Sigmoid colon (tissue), 6 donors: ENCODE measurements at regions not wholly inside any gene's neighbourhood (a gene's known extent, or its start where the extent isn't known, plus 50 kb on each side); places are given as distances from the start of the nearest gene placed in this dataset.

Source experiments
- DNase-seq: peaks from one replicate; pipeline ENCODE4 v3.0.0-alpha.2; 2019
- H3K27ac ChIP-seq, 4 donors: fragments of 200-600 bp; sonication (generic); one replicate each; pipeline ENCODE4 v1.5.1; 2016 to 2019; ENCODE audit warnings: mild to moderate bottlenecking in 1 of 4
- H3K27me3 ChIP-seq, 3 donors: fragments of 200-600 bp; sonication (generic); one replicate each; pipeline ENCODE4 v1.5.1; 2019; ENCODE audit warnings: mild to moderate bottlenecking in 1 of 3
- H3K36me3 ChIP-seq, 4 donors: fragments of 200-600 bp; sonication (generic); one replicate each; pipeline ENCODE4 v1.5.1; 2016 to 2019
- H3K4me1 ChIP-seq, 4 donors: fragments of 200-600 bp; sonication (generic); one replicate each; pipeline ENCODE4 v1.5.1; 2017 to 2019
- H3K4me3 ChIP-seq, 4 donors: fragments of 200-600 bp; sonication (generic); one replicate each; pipeline ENCODE4 v1.5.1; 2017 to 2019; ENCODE audit warnings: mild to moderate bottlenecking in 2 of 4, moderate library complexity in 1 of 4
- H3K9me3 ChIP-seq, 4 donors: fragments of 200-600 bp in 3 of 4; sonication (generic) in 3 of 4; one replicate each; pipeline versions ENCODE4 v1.5.1 to v1.6.1; 2013 to 2019
- EP300 ChIP-seq, 4 donors: sonication (generic); formaldehyde crosslinking; IDR thresholded peaks; one replicate each; pipeline ENCODE4 v1.6.1; 2017; ENCODE audit warnings: antibody characterized with exemption in 4 of 4
- POLR2A ChIP-seq, 2 donors: fragments of 450-650 bp; IDR thresholded peaks; one replicate each; pipeline ENCODE4 v1.6.1; 2016; ENCODE audit warnings: antibody characterized with exemption in 2 of 2, mild to moderate bottlenecking in 2 of 2, moderate library complexity in 2 of 2
- POLR2AphosphoS5 ChIP-seq, 4 donors: sonication (generic); formaldehyde crosslinking; IDR thresholded peaks; one replicate each; pipeline ENCODE4 v1.6.1; 2017; ENCODE audit warnings: antibody characterized with exemption in 4 of 4
- WGBS, 2 donors: extraction: QIAGEN DNeasy Blood & Tissue Kit; methylation state at CpG; one replicate each; pipeline ENCODE4 v1.1.7; 2013; 5-methylcytosine and 5-hydroxymethylcytosine counted together
- intact Hi-C: fragments of 100-400 bp; cut with DNase I; formaldehyde crosslinking; loops from one replicate; pipeline ENCODE4 v1.15.1; 2023
- TF ChIP-seq, protein P1 (sequence below), 4 experiments: fragments of 450-650 bp in 3 of 4; fragments of 200-600 bp in 1 of 4; IDR thresholded peaks; one replicate each; pipeline ENCODE4 v1.5.1; 2016 to 2019; ENCODE audit warnings: antibody characterized with exemption in 4 of 4, mild to moderate bottlenecking in 3 of 4, moderate library complexity in 2 of 4
- donor health status: healthy with polysubstance abuse.
- donor health status: healthy.

DNA sequence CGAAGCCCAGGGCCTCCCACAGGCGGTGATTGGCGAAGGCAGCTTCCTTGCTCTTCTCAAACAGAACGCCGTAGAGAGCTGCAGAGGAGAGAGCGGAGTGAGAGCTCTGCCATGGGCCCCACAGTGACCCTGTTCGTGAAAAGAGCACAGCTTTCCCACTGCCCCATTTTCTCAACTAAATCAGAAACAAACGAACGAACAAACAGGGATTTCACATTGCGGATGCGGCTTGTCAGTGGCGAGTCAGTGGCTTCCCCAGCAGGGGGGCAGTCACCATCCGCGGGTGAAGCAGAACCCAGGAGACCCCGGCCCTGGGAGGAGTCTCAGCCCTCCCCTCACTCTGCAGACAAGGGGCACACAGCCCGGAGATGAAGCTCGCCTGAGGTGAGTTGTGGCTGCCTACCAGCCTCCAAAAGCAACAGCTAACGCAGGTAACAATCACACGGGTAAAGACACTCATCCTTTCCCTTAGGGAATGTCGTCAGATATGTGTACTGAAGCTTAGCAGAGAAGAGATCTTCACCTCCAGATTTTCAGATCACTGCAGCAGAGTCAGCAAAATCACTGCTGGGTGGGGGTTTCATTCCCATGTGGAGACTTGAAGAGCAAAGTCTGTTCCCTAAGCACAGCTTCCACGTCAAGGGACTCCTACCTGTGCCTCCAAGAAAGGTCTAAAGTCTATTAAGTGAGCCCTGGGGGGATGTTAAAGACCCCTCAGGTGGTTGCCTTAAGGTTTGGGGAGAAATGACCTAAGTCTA is 51.2 kb upstream of the GPR31 start:
- H3K9me3 ChIP-seq = no peaks in the 10 kb centered on the region
- no peaks in the 10 kb centered on the region for H3K36me3 ChIP-seq
- no peaks in the 10 kb centered on the region for H3K27me3 ChIP-seq
- H3K4me1 ChIP-seq = peaks cover 0 to 10% (median 0%) of the 10 kb centered on the region in 4 donors
- DNase-seq = no peak
- intact Hi-C loops = no loop called here
- no peak overlapping the region for H3K4me3 ChIP-seq
- H3K27ac ChIP-seq = no peak overlapping the region
- WGBS, 2 donors = 80 to 85% methylated on average over 21 of the region's 21 CpGs
- TF ChIP-seq EP300 (IDR thresholded peaks at IDR 0.05) (no peak), POLR2AphosphoS5 (IDR thresholded peaks at IDR 0.05) (no peak), POLR2A (IDR thresholded peaks at IDR 0.05) (no peak)
- TF ChIP-seq, protein P1, sequence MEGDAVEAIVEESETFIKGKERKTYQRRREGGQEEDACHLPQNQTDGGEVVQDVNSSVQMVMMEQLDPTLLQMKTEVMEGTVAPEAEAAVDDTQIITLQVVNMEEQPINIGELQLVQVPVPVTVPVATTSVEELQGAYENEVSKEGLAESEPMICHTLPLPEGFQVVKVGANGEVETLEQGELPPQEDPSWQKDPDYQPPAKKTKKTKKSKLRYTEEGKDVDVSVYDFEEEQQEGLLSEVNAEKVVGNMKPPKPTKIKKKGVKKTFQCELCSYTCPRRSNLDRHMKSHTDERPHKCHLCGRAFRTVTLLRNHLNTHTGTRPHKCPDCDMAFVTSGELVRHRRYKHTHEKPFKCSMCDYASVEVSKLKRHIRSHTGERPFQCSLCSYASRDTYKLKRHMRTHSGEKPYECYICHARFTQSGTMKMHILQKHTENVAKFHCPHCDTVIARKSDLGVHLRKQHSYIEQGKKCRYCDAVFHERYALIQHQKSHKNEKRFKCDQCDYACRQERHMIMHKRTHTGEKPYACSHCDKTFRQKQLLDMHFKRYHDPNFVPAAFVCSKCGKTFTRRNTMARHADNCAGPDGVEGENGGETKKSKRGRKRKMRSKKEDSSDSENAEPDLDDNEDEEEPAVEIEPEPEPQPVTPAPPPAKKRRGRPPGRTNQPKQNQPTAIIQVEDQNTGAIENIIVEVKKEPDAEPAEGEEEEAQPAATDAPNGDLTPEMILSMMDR (IDR thresholded peaks at IDR 0.05) = no peak

DNA sequence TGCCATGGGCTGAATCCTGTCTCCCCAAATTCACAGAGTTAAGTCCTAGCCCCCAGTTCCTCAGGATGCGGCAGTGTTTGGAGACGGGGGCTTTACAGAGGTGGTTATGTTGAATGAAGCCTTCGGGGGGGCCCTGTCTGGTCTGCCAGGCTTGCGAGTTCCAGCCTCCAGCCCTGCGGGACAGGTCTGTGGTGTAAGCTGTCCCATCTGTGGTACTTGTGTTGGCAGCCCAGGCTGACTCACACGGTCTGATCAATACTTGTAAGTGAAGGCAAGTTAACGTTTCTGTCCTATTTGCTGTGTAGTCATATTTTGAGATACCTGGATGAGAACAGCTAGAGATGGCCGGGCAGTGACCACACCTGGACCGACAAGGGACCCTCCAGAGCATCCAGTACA is 51.8 kb upstream of the GPR31 start:
- intact Hi-C loops = no loop called here
- TF ChIP-seq, protein P1 (IDR thresholded peaks at IDR 0.05) = no peak
- TF ChIP-seq POLR2AphosphoS5 (IDR thresholded peaks at IDR 0.05) (no peak), EP300 (IDR thresholded peaks at IDR 0.05) (no peak), POLR2A (IDR thresholded peaks at IDR 0.05) (no peak)
- WGBS, 2 donors = 84 to 89% methylated on average over 9 of the region's 9 CpGs

DNA sequence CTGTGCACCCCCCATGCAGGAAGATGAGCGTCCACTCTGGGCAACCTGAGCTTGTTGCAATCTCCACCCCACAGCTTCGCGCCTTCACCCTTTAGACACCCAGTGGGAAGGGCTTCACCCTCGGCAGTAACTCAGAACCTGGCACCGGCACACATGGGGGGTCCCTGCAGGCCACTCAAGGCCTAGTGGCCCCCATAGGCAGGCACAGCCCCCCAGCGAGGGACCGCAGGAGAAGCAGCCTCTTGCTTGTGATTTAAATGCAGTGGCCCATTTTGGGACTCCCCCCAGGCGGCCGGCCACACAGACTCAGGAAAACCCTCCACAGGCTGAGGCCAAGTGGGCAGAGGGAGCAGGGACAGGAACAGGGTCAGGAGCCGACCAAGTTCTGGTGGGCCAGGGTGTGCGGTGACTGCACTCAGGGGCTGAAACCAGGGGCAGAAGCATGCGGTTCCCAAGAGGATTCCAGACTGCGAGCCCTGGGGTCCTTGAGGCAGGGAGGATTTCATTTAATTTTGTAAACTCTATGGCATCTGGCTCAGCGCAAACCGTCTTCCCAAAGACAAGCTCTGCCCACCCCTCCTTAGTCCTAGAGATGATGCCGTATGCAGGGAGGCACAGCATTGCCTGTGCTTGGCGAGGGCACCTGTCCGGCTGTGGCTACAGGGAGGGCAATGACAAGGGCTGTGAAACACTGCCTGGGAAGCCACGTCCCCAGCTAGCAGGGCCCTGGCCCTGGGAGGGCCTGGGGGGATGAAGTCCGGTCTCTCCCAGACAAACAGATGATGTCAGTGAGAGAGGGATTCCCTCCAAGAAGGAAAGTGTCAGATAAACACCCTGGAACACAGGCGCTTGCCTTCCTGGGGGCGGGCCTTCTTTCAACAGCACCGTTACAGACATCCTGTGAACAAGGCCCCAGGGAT is 52.9 kb upstream of the GPR31 start:
- TF ChIP-seq, protein P1 (IDR thresholded peaks at IDR 0.05) = no peak
- TF ChIP-seq EP300 (IDR thresholded peaks at IDR 0.05) (no peak), POLR2A (IDR thresholded peaks at IDR 0.05) (no peak), POLR2AphosphoS5 (IDR thresholded peaks at IDR 0.05) (peak in 2 of 4 donors; percentile 10 to 14)
- peak overlapping the region in 2 of 4 donors; percentile 58 to 60 for H3K27ac ChIP-seq
- intact Hi-C loops = loop anchor here (5.0 kb wide), 1 partner anchor 142 kb away; no protein-coding TSS in a partner anchor
- WGBS, 2 donors = 70 to 78% methylated on average over 23 of the region's 23 CpGs
- H3K27me3 ChIP-seq = no peaks in the 10 kb centered on the region
- H3K9me3 ChIP-seq = no peaks in the 10 kb centered on the region
- no peaks in the 10 kb centered on the region for H3K36me3 ChIP-seq
- peaks cover 0 to 10% (median 0%) of the 10 kb centered on the region in 4 donors for H3K4me1 ChIP-seq
- DNase-seq = peak; percentile 81
- H3K4me3 ChIP-seq = no peak overlapping the region

More for the DNA sequence above, 51.8 kb upstream of the GPR31 start:
- DNase-seq = no peak
- Histone ChIP-seq H3K36me3 (no peaks in the 10 kb centered on the region), H3K27ac (no peak overlapping the region), H3K27me3 (no peaks in the 10 kb centered on the region), H3K4me1 (peaks cover 0 to 10% (median 0%) of the 10 kb centered on the region in 4 donors), H3K9me3 (no peaks in the 10 kb centered on the region), H3K4me3 (no peak overlapping the region)

DNA sequence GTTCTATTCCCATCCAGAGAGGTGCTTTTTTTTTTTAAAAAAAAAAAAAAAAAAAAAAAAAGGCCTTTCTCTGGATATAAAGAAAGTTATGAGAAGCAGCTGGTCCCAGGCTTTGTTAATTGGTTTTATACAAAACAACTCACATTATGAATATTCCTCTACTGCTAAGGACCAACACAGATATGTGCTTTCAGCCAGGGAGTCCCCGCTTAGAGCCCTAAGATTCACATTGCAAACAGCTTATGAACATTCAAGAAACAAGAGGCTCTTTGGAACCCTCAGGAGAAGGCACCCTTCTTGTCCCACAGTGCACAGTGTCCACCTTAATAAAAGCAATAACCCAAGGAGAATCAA is 53.5 kb upstream of the GPR31 start:
- no peaks in the 10 kb centered on the region for H3K9me3 ChIP-seq
- H3K27ac ChIP-seq = peak overlapping the region in 2 of 4 donors; percentile 58 to 60
- peaks cover 0 to 10% (median 0%) of the 10 kb centered on the region in 4 donors for H3K4me1 ChIP-seq
- no peaks in the 10 kb centered on the region for H3K36me3 ChIP-seq
- no peaks in the 10 kb centered on the region for H3K27me3 ChIP-seq
- 92 to 94% methylated on average over 1 of the region's 1 CpG for WGBS, 2 donors
- no peak for TF ChIP-seq POLR2A (IDR thresholded peaks at IDR 0.05)
- no peak for TF ChIP-seq EP300 (IDR thresholded peaks at IDR 0.05)
- TF ChIP-seq, protein P1 (IDR thresholded peaks at IDR 0.05) = no peak
- no peak for TF ChIP-seq POLR2AphosphoS5 (IDR thresholded peaks at IDR 0.05)
- no peak for DNase-seq
- no peak overlapping the region for H3K4me3 ChIP-seq
- intact Hi-C loops = loop anchor here (5.0 kb wide), 1 partner anchor 141 kb away; no protein-coding TSS in a partner anchor
